ENCODE measurements at regions not wholly inside any gene's neighbourhood (a gene's known extent, or its start where the extent isn't known, plus 50 kb on each side); places are given as distances from the start of the nearest gene placed in this dataset.

- no peak for DNase-seq
Observed at GRCh38 chr3:154753101-154753500, 323.1 kb upstream of the GPR149 start.

- DNase-seq, result no peak
Observed at GRCh38 chr3:154749514-154749913, 319.5 kb upstream of the GPR149 start.

GRCh38 chr3:154745929-154746328, 315.9 kb upstream of the GPR149 start:
- no peak for DNase-seq

- no peak for DNase-seq
Observed at GRCh38 chr3:154745122-154745521, 315.1 kb upstream of the GPR149 start.

GRCh38 chr3:154743418-154743817, 313.4 kb upstream of the GPR149 start:
- DNase-seq, result no peak

- no peak for DNase-seq
Observed at GRCh38 chr3:154734468-154734867, 304.5 kb upstream of the GPR149 start.

GRCh38 chr3:154730186-154730585, 300.2 kb upstream of the GPR149 start:
- DNase-seq, result peak in 1 of 3 donors; percentile 22

GRCh38 chr3:154729741-154730140, 299.8 kb upstream of the GPR149 start:
- DNase-seq, result no peak

- no peak for DNase-seq
Observed at GRCh38 chr3:154728285-154728684, 298.3 kb upstream of the GPR149 start.

- DNase-seq, result peak in 1 of 3 donors; percentile 42
Observed at GRCh38 chr3:154720921-154721320, 290.9 kb upstream of the GPR149 start.

GRCh38 chr3:154718053-154718452, 288.1 kb upstream of the GPR149 start:
- peak; percentile 54 to 71 (median 65) for DNase-seq

- no peak for DNase-seq
Observed at GRCh38 chr3:154716170-154716569, 286.2 kb upstream of the GPR149 start.

- no peak for DNase-seq
Observed at GRCh38 chr3:154708554-154708953, 278.6 kb upstream of the GPR149 start.

- DNase-seq, result no peak
Observed at GRCh38 chr3:154701055-154701454, 271.1 kb upstream of the GPR149 start.

GRCh38 chr3:154690413-154690812, 260.4 kb upstream of the GPR149 start:
- DNase-seq, result peak in 2 of 3 donors; percentile 20 to 28

- no peak for DNase-seq
Observed at GRCh38 chr3:154684440-154684839, 254.4 kb upstream of the GPR149 start.

- DNase-seq, result no peak
Observed at GRCh38 chr3:154684021-154684420, 254.0 kb upstream of the GPR149 start.

GRCh38 chr3:154678041-154678654, 248.2 kb upstream of the GPR149 start:
- DNase-seq, result no peak

- DNase-seq, result no peak
Observed at GRCh38 chr3:154668835-154669234, 238.8 kb upstream of the GPR149 start.

GRCh38 chr3:154668187-154668586, 238.2 kb upstream of the GPR149 start:
- DNase-seq, result no peak

GRCh38 chr3:154666542-154666941, 236.6 kb upstream of the GPR149 start:
- no peak for DNase-seq

GRCh38 chr3:154664714-154665113, 234.7 kb upstream of the GPR149 start:
- DNase-seq, result no peak

- DNase-seq, result no peak
Observed at GRCh38 chr3:154662851-154663250, 232.9 kb upstream of the GPR149 start.

- no peak for DNase-seq
Observed at GRCh38 chr3:154660811-154661210, 230.8 kb upstream of the GPR149 start.

- DNase-seq, result no peak
Observed at GRCh38 chr3:154658000-154658399, 228.0 kb upstream of the GPR149 start.

Measured in suppressor macrophage treated with lipopolysaccharide for 1 hour (primary cell).